ENCODE measurements at regions not wholly inside any gene's neighbourhood (a gene's known extent, or its start where the extent isn't known, plus 50 kb on each side); places are given as distances from the start of the nearest gene placed in this dataset.

GRCh38 chr2:198691236-198691635 is 766.5 kb downstream of the SATB2 start:
- TF ChIP-seq, protein P1, sequence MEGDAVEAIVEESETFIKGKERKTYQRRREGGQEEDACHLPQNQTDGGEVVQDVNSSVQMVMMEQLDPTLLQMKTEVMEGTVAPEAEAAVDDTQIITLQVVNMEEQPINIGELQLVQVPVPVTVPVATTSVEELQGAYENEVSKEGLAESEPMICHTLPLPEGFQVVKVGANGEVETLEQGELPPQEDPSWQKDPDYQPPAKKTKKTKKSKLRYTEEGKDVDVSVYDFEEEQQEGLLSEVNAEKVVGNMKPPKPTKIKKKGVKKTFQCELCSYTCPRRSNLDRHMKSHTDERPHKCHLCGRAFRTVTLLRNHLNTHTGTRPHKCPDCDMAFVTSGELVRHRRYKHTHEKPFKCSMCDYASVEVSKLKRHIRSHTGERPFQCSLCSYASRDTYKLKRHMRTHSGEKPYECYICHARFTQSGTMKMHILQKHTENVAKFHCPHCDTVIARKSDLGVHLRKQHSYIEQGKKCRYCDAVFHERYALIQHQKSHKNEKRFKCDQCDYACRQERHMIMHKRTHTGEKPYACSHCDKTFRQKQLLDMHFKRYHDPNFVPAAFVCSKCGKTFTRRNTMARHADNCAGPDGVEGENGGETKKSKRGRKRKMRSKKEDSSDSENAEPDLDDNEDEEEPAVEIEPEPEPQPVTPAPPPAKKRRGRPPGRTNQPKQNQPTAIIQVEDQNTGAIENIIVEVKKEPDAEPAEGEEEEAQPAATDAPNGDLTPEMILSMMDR (conservative IDR thresholded peaks at IDR 0.05; ENCODE audit: low read depth, low read length) = no peak
- TF ChIP-seq EZH2phosphoT487 (IDR thresholded peaks at IDR 0.05; ENCODE audit: borderline replicate concordance, low read length) = no peak

Data from PC-3 (cell line).